ENCODE measurements at regions not wholly inside any gene's neighbourhood (a gene's known extent, or its start where the extent isn't known, plus 50 kb on each side); places are given as distances from the start of the nearest gene placed in this dataset.

- DNase-seq (ENCODE audit: low read depth in 2 of 2), result no peak
These were observed 113.7 kb downstream of the RNASET2 start for GRCh38 chr6:166842607-166843006.

GRCh38 chr6:166841216-166841615, 115.1 kb downstream of the RNASET2 start:
- DNase-seq (ENCODE audit: low read depth in 2 of 2), result no peak

GRCh38 chr6:166839569-166839968, 116.8 kb downstream of the RNASET2 start:
- no peak for DNase-seq (ENCODE audit: low read depth in 2 of 2)

- DNase-seq (ENCODE audit: low read depth in 2 of 2), result no peak
These were observed 117.4 kb downstream of the RNASET2 start for GRCh38 chr6:166838987-166839386.

- no peak for DNase-seq (ENCODE audit: low read depth in 2 of 2)
These were observed 119.3 kb downstream of the RNASET2 start for GRCh38 chr6:166836785-166837718.

GRCh38 chr6:166834049-166834448, 122.3 kb downstream of the RNASET2 start:
- DNase-seq (ENCODE audit: low read depth in 2 of 2), result no peak

GRCh38 chr6:166830891-166831363, 125.4 kb downstream of the RNASET2 start:
- DNase-seq (ENCODE audit: low read depth in 2 of 2), result no peak

GRCh38 chr6:166830185-166830890, 126.0 kb downstream of the RNASET2 start:
- no peak for DNase-seq (ENCODE audit: low read depth in 2 of 2)

- DNase-seq (ENCODE audit: low read depth in 2 of 2), result no peak
These were observed 130.1 kb downstream of the RNASET2 start for GRCh38 chr6:166826264-166826663.

- no peak for DNase-seq (ENCODE audit: low read depth in 2 of 2)
These were observed 130.7 kb downstream of the RNASET2 start for GRCh38 chr6:166825553-166826145.

- no peak for DNase-seq (ENCODE audit: low read depth in 2 of 2)
These were observed 131.5 kb downstream of the RNASET2 start for GRCh38 chr6:166824880-166825250.

GRCh38 chr6:166824146-166824879, 132.0 kb downstream of the RNASET2 start:
- DNase-seq (ENCODE audit: low read depth in 2 of 2), result no peak

- DNase-seq (ENCODE audit: low read depth in 2 of 2), result no peak
These were observed 133.7 kb downstream of the RNASET2 start for GRCh38 chr6:166822609-166823008.

- DNase-seq (ENCODE audit: low read depth in 2 of 2), result no peak
These were observed 135.9 kb downstream of the RNASET2 start for GRCh38 chr6:166820483-166820882.

GRCh38 chr6:166820070-166820469, 136.3 kb downstream of the RNASET2 start:
- no peak for DNase-seq (ENCODE audit: low read depth in 2 of 2)

GRCh38 chr6:166815629-166816028, 140.7 kb downstream of the RNASET2 start:
- no peak for DNase-seq (ENCODE audit: low read depth in 2 of 2)

- no peak for DNase-seq (ENCODE audit: low read depth in 2 of 2)
These were observed 142.0 kb downstream of the RNASET2 start for GRCh38 chr6:166814390-166814789.

- no peak for DNase-seq (ENCODE audit: low read depth in 2 of 2)
These were observed 142.9 kb downstream of the RNASET2 start for GRCh38 chr6:166813461-166813860.

- DNase-seq (ENCODE audit: low read depth in 2 of 2), result no peak
These were observed 145.5 kb downstream of the RNASET2 start for GRCh38 chr6:166810864-166811263.

GRCh38 chr6:166809721-166810120, 146.6 kb downstream of the RNASET2 start:
- DNase-seq (ENCODE audit: low read depth in 2 of 2), result no peak

- no peak for DNase-seq (ENCODE audit: low read depth in 2 of 2)
These were observed 149.2 kb downstream of the RNASET2 start for GRCh38 chr6:166806962-166807757.

All from stimulated activated CD8-positive, alpha-beta memory T cell treated with anti-CD3 and anti-CD28 coated beads, Interleukin-2, amount 100 ng/mL, for 1 hour (primary cell).